ENCODE measurements at regions not wholly inside any gene's neighbourhood (a gene's known extent, or its start where the extent isn't known, plus 50 kb on each side); places are given as distances from the start of the nearest gene placed in this dataset.

GRCh38 chr3:82050382-82050781 lies 288.9 kb upstream of the GBE1 start:
- no peak for TF ChIP-seq GATA2 (IDR thresholded peaks at IDR 0.05; ENCODE audit: low read depth, low read length)
- no peak for TF ChIP-seq GATA3 (IDR thresholded peaks at IDR 0.05; ENCODE audit: low read depth, low read length)

DNA sequence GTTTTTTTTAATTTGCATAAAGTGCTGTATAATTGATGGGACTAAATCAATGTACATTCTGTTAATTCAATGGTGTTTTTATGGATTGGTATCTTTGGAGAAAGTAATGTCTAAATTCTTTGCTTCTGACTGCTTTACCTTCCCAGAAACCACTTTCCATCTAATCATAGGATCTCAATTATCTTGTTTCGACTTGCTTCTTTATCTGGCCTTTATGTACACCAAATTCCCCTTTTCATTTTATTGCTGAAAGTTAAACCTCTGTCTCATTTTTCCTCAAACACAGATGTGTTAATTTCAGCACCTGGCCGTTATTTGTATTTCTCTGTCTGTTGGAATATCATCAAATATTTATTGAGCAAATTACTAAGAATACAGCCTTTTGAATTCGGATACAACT lies 287.3 kb upstream of the GBE1 start:
- TF ChIP-seq GATA3 (IDR thresholded peaks at IDR 0.05; ENCODE audit: low read depth, low read length) = no peak
- no peak for TF ChIP-seq GATA2 (IDR thresholded peaks at IDR 0.05; ENCODE audit: low read depth, low read length)

- TF ChIP-seq GATA2 (IDR thresholded peaks at IDR 0.05; ENCODE audit: low read depth, low read length) (peak; percentile 57), GATA3 (IDR thresholded peaks at IDR 0.05; ENCODE audit: low read depth, low read length) (no peak; the same call in 1 of the 2 replicates)
These were observed 283.7 kb upstream of the GBE1 start for GRCh38 chr3:82044930-82045705.

- TF ChIP-seq GATA2 (IDR thresholded peaks at IDR 0.05; ENCODE audit: low read depth, low read length) (no peak), GATA3 (IDR thresholded peaks at IDR 0.05; ENCODE audit: low read depth, low read length) (no peak)
These were observed 277.1 kb upstream of the GBE1 start for GRCh38 chr3:82038556-82038955.

- TF ChIP-seq GATA3 (IDR thresholded peaks at IDR 0.05; ENCODE audit: low read depth, low read length) = no peak
These were observed 271.7 kb upstream of the GBE1 start for GRCh38 chr3:82033186-82033585.

- TF ChIP-seq GATA2 (IDR thresholded peaks at IDR 0.05; ENCODE audit: low read depth, low read length) (no peak), GATA3 (IDR thresholded peaks at IDR 0.05; ENCODE audit: low read depth, low read length) (no peak)
These were observed 270.2 kb upstream of the GBE1 start for GRCh38 chr3:82031596-82031995.

- no peak for TF ChIP-seq GATA3 (IDR thresholded peaks at IDR 0.05; ENCODE audit: low read depth, low read length)
- TF ChIP-seq GATA2 (IDR thresholded peaks at IDR 0.05; ENCODE audit: low read depth, low read length) = no peak
These were observed 269.5 kb upstream of the GBE1 start for GRCh38 chr3:82030916-82031315.

DNA sequence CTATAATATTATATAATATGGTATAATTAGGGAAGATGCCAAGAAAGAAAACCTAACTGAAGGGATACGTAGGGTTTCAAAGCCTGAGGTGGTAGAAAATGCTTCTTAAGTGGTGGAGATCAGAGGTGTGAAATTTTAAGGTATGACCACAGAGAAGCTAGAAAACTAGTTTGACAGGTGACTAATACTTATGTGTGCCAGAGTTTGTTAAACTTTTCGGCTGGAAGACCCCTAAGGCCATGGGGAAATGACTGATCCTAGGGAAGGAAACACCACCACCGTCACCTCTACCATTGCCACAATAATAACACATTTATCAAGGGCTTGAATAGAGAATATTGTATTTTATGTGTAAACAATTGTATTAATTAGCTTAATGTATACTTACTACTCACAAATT lies 261.4 kb upstream of the GBE1 start:
- TF ChIP-seq GATA3 (IDR thresholded peaks at IDR 0.05; ENCODE audit: low read depth, low read length) (no peak), GATA2 (IDR thresholded peaks at IDR 0.05; ENCODE audit: low read depth, low read length) (no peak)

- TF ChIP-seq GATA2 (IDR thresholded peaks at IDR 0.05; ENCODE audit: low read depth, low read length) (no peak), GATA3 (IDR thresholded peaks at IDR 0.05; ENCODE audit: low read depth, low read length) (no peak)
These were observed 258.8 kb upstream of the GBE1 start for GRCh38 chr3:82020282-82020681.

DNA sequence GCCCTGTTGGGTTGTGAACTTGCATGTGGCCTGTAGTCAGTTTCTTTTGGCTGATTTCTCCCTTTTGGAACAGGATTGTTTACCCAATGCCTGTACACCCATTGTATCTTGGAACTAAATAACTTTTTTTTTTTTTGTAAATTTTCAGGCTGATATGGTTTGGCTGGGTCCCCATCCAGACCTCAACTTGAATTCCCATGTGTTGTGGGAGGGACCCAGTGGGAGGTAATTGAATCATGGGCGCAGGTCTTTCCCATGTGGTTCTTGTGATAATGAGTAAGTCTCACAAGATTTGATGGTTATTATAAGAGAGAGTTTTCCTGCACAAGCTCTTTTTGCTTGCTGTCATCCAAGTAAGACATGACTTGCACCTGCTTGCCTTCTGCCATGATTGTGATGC lies 253.8 kb upstream of the GBE1 start:
- TF ChIP-seq GATA3 (IDR thresholded peaks at IDR 0.05; ENCODE audit: low read depth, low read length) (no peak), GATA2 (IDR thresholded peaks at IDR 0.05; ENCODE audit: low read depth, low read length) (no peak)

DNA sequence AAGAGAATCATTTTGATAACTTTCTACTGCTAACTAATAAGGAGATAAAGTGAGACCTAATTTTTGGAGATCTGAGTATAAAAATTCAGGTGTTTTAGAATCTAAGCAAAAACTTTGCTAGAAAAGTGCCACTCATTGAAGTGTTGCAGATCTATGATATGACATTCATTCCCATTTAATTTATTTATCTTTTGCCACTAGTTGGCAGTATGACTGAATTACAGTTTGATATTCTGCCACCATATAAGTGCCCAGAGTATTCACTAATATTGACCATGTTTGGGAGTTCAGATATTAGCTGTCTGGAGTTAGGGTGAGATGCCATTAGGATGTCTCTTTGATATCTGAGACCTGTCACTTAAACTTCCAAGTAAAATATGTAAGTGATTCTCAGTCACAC lies 251.3 kb upstream of the GBE1 start:
- TF ChIP-seq GATA3 (IDR thresholded peaks at IDR 0.05; ENCODE audit: low read depth, low read length) (no peak), GATA2 (IDR thresholded peaks at IDR 0.05; ENCODE audit: low read depth, low read length) (no peak)

DNA sequence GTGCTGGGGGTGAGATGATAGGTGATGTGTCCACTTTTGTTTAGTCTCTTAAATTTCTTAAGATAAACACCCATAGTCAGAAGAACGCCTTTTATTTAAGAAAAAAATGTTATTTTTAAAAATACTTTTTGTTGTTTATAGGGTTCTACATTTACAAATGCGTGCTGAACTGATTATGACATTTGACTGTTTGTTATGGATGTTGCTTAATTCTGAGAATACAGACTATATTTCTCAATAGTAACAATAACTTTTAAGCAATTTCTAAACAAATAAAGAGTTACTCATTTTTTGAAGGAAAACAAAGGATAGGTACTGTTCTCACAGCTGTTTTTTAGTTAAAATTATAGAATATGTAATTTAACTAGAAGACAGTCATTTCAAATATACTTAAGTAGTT lies 249.9 kb upstream of the GBE1 start:
- no peak for TF ChIP-seq GATA2 (IDR thresholded peaks at IDR 0.05; ENCODE audit: low read depth, low read length)
- no peak for TF ChIP-seq GATA3 (IDR thresholded peaks at IDR 0.05; ENCODE audit: low read depth, low read length)

DNA sequence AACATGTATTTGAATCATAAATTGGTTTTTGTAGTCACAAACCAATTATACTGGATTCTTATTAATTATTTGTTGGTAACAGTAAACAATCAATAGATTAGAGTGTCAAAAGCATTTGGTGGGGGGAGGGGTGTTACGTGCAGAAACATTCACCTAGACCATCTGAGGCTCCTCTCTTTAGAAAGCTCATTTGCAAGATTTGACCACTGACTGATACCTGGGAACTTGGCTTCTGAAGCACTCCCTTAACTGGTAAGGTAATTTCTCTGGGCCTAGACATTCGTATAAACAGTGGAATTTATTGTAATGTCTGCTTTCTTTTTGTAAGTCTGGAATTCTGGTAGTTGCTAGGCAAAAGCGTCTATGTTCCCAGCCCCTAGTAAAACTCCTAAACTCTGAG lies 243.8 kb upstream of the GBE1 start:
- no peak for TF ChIP-seq GATA2 (IDR thresholded peaks at IDR 0.05; ENCODE audit: low read depth, low read length)
- no peak for TF ChIP-seq GATA3 (IDR thresholded peaks at IDR 0.05; ENCODE audit: low read depth, low read length)

GRCh38 chr3:82004266-82004665 lies 242.8 kb upstream of the GBE1 start:
- TF ChIP-seq GATA3 (IDR thresholded peaks at IDR 0.05; ENCODE audit: low read depth, low read length) (no peak), GATA2 (IDR thresholded peaks at IDR 0.05; ENCODE audit: low read depth, low read length) (no peak)

- TF ChIP-seq GATA2 (IDR thresholded peaks at IDR 0.05; ENCODE audit: low read depth, low read length) = no peak
- TF ChIP-seq GATA3 (IDR thresholded peaks at IDR 0.05; ENCODE audit: low read depth, low read length) = no peak
These were observed 241.7 kb upstream of the GBE1 start for GRCh38 chr3:82002986-82003642.
